M059J (cell line): ENCODE measurements at regions not wholly inside any gene's neighbourhood (a gene's known extent, or its start where the extent isn't known, plus 50 kb on each side); places are given as distances from the start of the nearest gene placed in this dataset.
"Not testable (repeated sequence)": the region's sequence is repeated elsewhere in the genome, so short reads cannot be mapped to it uniquely, and the experiment has no call there.

Source experiments
- DNase-seq: peaks from one replicate; pipeline ENCODE4 v3.0.0-alpha.2; 2012; ENCODE audit warnings: low read depth

DNA sequence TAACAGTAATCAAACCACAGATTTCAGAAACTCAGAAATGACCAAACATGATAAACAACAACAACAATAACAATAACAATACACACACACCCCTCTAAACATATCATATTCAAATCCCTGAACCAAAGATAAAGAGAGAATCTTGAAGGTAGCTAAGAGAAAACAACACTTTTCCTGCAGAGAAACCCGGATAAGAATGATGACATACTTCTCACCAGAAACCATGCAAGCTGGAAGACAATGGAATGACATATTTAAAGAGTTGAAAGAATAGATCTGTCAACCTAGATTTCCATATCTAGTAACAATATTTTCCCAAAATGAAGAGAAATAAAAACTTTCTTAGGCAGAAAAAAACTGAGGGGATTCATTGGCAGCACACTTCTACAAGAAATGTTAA lies 138.1 kb downstream of the LIG4 start:
- no peak for DNase-seq

DNA sequence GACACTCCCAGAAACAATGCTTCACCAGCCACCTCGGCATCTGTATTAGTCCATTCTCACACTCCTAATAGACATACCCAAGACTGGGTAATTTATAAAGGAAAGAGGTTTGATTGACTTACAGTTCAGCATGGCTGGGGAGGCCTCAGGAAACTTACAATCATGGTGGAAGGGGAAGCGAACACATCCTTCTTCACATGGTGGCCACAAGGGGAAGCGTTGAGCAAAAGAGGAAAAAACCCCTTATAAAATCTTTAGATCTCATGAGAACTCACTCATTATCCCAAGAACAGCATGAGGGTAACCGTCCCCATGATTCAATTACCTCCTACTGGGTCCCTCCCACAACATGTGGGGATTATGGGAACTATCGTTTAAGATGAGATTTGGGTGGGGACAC lies 140.9 kb downstream of the LIG4 start:
- DNase-seq: not testable (repeated sequence)

DNA sequence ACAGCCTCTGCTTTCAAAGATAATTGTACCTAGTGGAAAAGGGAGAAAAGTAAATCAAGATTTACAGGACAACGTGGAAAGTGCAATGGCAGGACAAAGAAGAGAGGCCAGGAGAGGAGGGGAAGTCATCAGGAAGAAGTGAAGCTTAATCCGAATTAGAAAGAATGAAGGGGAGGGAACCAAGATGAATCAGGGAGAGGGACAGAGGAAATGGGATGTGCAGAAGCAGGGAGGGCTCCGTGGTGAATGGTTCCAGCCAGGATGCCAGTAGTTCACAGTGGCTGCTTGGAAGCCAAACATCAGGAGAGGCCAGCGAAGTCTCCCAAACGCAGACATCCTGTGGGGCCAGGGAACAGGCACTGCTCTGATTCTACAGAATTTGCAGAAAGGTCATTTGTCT lies 144.4 kb downstream of the LIG4 start:
- DNase-seq: no peak

DNA sequence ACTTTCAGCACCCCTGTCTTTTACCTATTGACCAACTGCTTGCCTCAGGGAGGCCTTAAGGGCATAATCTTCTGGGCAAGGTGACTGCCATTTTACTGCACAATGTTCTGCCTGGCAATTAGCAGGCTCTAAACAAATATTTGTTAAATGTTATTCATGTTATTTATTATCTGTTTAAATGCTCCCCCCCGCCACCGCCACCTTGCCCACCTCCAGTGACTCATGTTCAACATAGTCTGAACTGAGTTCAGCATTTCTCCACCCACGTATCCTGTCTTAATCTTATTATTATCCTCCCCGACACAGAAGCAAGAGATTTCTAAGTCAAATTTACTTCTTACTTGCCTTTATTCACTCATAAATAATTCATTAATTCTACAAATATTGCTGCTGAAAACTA lies 144.8 kb downstream of the LIG4 start:
- DNase-seq: no peak

DNA sequence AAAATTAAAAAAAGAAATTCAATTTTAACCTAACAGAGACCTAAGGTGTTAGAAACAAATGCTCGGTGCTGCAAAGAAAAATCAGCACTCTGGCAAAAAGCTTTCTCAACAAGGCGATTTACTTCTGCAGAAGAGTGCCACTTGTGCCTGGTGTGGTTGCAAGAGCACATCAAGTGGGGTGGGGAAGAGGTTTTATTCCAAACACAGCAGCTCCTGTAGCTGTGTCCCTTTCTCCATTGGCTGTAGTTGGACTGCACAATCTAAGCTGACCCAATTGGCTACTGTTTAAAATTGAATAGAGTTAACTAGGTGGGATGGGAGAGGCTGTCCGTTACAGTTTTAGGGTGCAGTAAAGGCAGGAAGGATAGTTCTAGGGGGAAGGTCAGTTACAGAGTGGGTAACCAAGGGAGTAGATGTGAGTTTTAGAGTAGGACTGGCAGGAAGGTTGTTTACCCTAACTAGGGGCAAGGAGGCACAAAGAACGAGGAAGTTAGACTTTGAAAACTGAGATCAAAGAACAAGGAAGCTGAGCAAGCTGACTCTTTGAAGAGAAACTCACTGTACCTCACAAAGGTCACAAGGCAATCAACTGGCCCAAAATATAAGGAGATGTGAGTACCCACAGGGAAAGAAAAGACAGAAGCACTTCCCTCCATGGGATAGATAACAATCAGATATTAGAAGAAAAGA lies 145.7 kb downstream of the LIG4 start:
- no peak for DNase-seq

DNA sequence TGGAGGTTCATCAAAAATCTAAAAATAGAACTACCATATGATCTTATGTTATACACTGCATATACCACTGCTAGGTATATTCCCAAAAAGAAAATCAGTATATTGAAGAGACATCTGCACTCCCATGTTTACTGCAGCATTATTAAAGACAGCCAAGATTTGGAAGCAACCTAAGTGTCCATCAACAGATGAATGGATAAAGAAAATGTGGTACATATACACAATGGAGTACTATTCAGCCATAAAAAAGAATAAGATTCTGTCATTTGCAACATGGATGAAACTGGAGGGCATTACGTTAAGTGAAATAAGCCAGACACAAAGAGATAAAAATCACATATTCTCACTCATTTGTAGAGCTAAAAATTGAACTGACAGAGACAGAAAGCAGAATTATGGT lies 151.0 kb downstream of the LIG4 start:
- not testable (repeated sequence) for DNase-seq

DNA sequence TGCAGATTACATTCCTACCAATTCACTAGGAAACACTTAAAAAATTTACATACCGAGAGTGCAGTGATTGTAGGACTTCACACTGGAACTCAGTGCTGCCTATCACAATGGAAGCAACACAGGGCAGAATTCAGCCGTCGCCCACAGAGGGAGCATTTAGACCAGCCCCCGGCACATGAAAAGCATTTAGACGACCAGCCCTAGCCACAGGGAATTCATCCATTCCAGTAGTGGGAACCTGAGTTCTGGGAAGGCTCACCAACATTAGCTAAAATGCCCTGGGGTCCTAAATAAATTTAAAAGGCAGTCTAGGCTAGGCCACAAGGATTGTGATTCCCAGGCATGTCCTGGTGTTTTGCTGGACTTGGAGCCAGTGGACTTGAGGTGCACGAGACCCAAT lies 155.2 kb downstream of the LIG4 start:
- DNase-seq: no peak

DNA sequence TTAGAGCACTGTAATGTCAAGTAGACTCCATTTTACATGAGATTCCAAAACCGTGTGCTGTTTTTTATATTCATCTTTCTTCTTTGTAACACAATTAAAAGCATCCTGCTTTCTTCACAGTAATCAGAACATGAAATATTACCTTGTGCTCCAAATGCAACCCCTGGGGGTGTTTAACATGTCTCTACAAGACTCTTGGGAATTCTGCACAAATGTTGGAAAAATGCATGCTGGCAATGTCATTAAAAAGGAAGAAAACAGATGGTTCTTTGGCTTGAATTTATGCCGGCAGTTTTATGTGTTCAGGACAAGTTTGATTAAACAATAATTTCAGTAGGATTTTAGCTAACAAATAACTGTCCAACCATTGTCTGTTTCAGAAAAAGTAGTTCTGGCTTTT lies 159.1 kb downstream of the LIG4 start:
- no peak for DNase-seq

DNA sequence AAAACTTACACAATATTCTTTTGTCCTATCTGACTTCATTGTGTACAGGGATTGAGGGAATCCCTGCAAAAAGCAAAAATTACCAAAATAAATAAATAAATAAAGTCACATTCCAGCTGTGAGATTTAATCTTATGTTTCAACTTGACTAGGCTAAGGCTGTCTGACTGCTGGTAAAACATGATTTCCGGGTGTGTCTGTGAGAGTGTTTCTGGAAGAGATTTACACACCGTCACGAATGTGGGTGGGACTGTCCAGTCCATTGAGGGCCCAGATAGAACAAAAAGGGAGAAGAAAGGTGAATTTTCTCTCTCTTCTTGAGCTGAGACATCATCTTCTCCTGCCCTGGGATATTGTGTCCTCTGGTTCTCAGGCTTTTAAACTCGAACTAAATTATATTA lies 166.1 kb downstream of the LIG4 start:
- DNase-seq: no peak

DNA sequence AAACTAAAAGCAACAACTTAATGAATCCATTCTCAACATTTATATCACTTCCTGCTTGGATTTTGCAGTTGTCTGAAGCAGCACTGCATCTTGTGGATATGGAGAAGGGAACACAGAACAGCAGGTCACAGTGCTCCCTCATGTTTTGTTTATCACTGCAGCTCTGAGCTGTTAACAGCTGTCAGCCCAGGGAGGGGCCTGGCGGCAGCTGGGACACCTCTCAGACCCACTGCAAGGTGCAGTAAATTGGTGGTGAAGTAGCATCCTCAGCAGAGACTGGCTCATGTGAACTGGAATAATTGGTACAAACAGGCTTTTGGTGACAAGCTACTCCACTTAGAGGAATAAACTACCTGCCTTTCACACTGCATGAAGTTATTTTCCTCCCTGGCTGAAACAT lies 170.4 kb downstream of the LIG4 start:
- no peak for DNase-seq

DNA sequence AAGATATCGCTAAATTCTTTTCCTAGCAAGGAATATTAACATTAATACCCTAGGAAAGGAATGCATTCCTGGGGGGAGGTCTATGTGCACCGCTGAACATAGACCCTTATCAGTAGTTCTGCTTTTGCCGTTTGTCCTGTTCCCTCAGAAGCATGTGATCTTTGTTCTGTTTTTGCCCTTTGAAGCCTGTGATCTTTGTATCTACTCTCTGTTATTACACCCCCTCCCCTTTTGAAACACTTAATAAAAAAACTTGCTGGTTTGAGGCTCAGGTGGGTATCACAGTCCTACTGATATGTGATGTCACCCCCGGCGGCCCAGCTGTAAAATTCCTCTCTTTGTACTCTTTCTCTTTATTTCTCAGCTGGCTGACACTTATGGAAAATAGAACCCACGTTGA lies 172.5 kb downstream of the LIG4 start:
- DNase-seq: not testable (repeated sequence)

DNA sequence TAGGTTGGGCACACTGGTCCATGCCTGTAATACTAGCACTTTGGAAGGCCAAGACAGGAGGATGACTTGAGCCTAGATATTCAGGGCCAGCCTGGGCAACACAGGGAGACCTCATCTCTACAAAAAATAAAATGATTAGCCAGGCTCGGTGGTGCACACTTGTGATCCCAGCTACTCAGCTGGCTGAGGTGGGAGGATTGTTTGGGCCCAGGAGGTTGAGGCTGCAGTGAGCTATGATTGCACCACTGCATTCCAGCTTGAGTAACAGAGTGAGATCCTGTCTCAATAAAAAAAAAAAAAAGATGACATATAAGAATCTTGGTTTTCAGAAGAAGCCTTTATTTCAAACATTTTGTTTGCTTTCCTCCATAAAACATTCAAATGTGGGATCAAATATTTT lies 178.0 kb downstream of the LIG4 start:
- no peak for DNase-seq

DNA sequence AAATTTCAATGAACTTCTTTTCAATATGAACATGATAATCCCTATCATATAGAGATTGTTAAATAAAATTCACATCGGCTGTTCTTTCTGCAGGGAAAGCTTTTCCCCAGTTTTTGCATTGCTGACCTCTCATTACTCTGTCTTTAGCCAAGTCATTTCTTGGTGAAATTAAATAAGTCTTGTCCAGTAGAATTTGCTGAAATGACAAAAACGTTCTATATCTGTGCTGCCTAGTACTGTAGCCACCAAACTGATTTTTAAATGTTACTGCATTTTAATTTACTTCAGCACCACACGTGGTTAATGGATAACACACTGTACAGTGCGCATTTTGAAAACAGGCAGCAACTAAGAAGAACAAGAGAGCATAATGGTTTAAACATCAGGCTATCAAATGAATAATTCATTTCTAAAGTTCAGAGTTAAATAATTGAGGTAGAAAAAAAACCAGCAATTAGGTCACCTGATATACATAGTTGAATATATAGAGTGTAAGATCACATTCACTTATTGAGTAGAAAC lies 178.9 kb downstream of the LIG4 start:
- no peak for DNase-seq

DNA sequence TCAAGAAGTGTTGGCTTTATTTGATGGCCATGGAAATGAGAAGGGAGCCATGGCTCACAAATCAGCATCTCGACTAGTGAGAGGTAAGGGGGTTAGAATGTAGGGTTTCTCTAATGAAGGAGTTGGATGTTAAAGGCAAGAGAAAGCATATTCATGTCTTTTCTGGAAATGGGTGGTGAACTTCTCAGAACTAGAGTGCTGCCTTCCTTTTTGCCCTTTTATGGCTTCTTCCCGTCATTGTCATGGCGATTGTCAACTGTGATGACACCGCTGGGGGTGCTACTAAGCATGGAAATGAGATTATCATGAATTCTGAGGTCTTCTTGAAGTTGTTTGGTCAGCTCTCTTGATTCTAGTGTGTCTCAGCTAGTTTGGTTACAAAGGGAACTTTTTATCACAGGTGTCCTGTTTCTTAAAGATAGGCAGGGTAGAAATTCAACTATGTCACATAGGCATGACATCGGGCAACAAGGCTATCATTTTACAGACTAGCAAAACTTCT lies 180.4 kb downstream of the LIG4 start:
- DNase-seq: no peak

DNA sequence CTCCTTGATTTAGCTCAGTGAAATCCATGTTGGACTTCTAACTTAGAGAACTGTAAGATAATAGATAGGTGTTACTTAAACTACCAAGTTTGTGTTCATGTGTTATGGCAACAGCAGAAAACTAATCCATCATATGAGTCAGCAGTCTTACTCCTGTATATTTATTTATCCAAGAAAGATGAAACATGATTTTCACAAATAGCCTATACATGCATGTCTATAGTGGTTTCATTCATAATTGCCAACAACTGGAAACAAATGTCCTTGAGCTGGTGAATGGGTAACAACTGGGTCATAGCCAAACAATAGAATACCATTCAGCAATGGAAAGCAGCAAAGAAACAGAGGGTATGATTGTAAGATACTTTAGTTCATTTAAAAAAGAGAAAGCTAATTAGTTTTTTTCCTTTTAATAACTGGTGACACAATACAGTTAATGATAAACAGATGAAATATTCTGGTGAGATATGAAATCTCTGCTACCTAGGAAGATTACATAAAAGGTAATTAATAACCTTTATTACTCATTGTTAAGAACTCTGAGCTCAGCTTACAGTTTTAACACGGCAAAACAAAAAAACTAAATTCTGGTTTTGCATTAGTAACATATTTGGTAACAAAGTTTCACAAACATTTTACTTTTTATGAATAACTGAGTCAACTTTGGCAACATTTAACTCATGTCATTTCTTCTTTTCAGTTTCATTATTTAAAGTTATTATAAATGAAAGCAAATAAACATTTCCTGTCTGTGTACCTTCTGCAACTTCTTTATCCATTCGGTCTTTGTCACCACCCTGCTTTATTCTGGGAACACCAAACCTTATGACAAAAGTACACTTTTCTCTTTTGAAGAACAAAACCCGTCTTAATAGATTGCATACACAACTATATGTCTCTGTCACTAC lies 181.3 kb downstream of the LIG4 start:
- DNase-seq: no peak

DNA sequence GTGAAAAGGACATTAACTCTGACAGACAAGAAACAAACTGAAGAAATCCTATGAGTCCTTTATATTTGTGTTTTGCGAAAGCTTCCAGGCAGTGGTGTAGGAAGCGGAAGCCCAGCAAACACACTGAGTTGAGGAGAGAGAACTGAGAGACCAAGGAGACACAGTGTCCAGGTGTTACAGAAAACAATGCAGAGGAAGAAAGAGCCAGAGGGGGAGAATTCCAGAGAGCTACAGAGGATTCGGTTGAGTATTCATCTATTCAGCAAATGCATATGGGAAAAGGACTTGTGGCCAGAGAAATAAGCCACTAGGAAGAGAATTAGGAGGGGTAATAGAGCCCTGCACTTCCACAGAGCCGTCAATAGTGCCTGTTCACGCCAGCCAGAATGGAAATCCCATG lies 183.5 kb downstream of the LIG4 start:
- DNase-seq: no peak

DNA sequence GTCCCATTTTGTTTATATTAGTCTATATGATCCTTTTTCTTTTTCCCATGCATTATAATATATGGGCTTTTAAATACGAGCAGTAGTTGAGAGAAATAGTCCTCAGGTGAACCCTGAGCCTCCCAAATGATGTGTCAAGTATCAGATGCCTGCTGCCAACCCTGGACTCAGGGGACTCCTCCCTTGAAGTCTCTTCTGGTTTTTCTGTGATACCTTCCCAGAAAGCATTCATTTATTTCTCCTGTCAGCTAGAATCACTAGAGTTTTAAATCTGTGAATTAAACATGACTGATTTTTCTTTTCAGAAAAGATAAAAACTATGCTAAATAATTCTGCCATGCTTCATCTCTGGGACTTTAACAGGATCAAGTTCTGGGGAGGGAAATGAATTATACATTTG lies 184.6 kb downstream of the LIG4 start:
- DNase-seq: no peak

DNA sequence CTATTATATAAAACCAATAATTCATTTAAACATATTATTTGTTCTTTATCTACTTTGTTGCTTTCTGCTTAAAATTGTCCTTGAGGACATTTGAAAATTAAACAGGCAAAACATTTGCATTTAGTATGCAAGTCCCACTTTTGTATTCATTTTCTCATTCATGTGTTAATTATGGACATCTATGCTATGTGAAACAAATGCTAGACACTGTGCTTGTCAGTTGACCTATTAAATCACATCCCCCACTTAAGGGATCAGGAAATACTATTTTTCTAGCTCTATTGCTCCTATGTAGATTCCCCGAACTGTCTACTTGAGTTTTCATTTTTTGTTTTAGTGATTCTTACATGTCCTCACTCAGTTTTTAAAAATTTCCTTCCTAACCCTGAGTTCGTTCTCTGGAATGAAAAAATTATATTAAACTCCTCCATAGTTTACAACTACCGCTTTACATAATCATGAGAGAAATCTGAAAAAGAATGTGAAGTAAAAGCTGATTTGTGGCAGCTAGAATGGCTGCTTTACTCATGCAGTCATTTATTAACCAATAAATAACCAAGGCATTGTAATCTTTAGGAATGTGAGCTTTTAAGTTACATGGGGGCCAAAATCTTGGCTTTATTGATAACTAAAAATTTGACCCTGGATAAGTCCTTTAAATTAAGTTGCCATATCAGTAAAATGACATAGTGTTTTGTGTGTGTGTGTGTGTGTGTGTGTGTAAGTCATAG lies 188.5 kb downstream of the LIG4 start:
- DNase-seq: no peak

DNA sequence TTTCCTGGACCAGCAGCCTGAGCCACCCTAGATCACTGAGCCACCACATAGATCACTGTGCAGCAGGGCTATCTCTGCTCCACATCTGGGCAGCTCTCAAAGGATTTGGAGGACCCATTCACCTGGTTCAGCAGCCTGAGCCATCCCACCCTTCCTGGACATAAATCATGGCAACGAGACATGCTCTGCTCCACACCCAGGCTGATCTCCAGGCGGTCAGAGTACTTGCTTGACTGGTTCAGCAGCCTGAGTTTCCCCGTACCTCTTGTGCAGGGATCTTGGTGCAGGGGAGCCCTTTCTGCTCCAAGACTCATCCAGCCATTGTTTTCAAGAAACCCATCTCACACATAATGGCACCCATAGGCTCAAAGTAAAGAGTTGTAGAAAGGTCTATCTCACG lies 195.3 kb downstream of the LIG4 start:
- no peak for DNase-seq

DNA sequence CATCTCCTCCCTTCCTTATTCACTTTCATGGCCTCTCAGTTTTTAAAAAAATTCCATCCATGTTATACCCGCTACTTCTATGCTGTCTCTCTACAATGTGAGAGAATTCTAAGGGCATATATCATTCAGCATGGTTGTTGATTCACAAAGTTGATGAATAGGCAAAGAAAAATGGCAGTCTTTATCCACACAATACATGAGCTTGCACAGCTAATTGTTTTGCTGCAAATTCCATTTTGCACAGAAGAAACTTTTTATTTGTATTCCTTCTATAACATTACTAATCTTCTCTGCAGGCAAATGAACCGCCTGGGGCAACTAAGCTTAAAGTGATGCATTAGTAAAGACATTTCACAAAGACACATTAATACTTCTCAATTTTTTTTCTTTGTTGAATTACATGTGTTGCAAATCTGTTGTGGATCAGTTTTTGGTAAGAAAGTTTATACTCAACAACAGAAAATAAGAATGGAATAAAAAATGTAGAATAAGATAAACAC lies 196.9 kb downstream of the LIG4 start:
- DNase-seq: no peak

DNA sequence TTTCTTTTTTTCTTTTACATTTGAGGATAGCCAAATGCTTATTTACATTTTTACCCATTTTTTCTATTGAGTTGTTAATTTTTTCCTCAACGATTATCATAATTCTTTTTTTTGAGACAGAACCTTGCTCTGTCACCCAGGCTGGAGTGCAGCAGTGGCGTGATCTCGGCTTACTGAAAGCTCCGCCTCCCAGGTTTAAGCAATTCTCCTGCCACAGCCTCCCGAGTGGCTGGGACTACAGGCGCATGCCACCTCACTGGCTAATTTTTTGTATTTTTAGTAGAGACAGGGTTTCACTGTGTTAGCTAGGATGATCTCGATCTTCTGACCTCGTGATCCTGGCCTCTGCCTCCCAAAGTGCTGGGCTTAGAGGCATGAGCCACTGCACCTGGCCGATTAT lies 208.7 kb downstream of the LIG4 start:
- no peak for DNase-seq

DNA sequence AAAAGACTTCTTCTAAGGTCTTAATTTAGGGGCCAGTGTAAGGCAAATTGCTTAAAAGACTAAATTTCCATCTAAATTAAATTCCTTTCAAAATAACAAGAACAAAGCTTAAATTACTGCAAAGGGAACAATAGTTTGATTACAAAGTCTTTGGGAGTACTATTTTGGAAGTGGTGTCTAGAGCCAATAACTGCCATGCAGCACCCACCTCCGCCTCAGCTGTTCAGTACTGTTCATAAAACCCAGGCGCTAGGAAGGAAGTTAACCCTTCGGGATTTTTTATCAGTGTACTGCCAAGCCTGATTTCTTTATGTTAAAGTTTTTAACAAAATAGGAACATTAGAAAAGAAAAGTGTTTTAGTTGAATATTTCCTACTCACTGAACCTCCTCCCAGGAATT lies 210.1 kb downstream of the LIG4 start:
- DNase-seq: no peak
